ENCODE measurements at regions not wholly inside any gene's neighbourhood (a gene's known extent, or its start where the extent isn't known, plus 50 kb on each side); places are given as distances from the start of the nearest gene placed in this dataset.

DNA sequence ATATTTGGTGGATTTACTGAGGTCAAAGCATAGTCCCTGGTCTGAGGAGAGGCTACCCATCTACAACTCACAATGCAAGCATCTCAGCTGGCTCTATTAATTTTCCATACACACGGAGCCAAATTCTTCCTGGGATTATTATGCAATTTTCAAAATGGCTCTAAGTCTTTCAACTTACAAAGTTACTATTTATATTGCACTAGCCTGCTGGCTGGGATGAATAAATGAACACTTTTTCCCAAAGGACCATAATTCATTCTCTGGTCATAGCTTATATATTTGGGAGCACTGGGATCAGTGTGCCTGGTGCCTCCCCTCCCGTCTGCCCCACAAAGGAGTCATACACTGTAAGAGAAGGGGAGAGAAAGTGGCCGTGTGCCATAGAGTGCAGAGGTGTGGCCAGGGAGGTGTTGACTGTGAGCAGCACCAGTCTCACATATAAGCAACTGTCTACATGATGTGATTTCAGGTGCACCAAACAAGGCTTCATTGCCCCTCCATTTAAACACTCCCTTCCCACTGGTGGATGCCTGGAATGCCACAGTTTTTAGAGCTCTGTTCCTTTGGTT is 88.6 kb downstream of the ZNF92 start:
- TF ChIP-seq POLR2A (IDR thresholded peaks at IDR 0.05) (no peak), POLR2AphosphoS5 (IDR thresholded peaks at IDR 0.05) (no peak)
- TF ChIP-seq, protein P1, sequence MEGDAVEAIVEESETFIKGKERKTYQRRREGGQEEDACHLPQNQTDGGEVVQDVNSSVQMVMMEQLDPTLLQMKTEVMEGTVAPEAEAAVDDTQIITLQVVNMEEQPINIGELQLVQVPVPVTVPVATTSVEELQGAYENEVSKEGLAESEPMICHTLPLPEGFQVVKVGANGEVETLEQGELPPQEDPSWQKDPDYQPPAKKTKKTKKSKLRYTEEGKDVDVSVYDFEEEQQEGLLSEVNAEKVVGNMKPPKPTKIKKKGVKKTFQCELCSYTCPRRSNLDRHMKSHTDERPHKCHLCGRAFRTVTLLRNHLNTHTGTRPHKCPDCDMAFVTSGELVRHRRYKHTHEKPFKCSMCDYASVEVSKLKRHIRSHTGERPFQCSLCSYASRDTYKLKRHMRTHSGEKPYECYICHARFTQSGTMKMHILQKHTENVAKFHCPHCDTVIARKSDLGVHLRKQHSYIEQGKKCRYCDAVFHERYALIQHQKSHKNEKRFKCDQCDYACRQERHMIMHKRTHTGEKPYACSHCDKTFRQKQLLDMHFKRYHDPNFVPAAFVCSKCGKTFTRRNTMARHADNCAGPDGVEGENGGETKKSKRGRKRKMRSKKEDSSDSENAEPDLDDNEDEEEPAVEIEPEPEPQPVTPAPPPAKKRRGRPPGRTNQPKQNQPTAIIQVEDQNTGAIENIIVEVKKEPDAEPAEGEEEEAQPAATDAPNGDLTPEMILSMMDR (IDR thresholded peaks at IDR 0.05), result no peak

Measured in prostate gland (tissue), 2 donors.